ENCODE measurements at regions not wholly inside any gene's neighbourhood (a gene's known extent, or its start where the extent isn't known, plus 50 kb on each side); places are given as distances from the start of the nearest gene placed in this dataset.

GRCh38 chr5:158147227-158147626 is 288.3 kb upstream of the CLINT1 start:
- no peak overlapping the region for H3K4me2 ChIP-seq (ENCODE audit: low read length)
- H3K4me1 ChIP-seq (ENCODE audit: insufficient read depth, low read length), result no peaks in the 10 kb centered on the region
- no peak for ATAC-seq
- no peak for DNase-seq
- CTCF ChIA-PET, result no interaction called here
- no peak overlapping the region for H3K4me3 ChIP-seq (ENCODE audit: low read length)
- POLR2A ChIA-PET (ENCODE audit: unreplicated experiment), result no interaction called here
- no peaks in the 10 kb centered on the region for H3K79me2 ChIP-seq (ENCODE audit: low read length)
- no peak overlapping the region for H3K9ac ChIP-seq (ENCODE audit: low read length)
- no peak overlapping the region for H3K27ac ChIP-seq (ENCODE audit: low read length)
- BruUV-seq (replicated peaks), result no TSS peak
- TF ChIP-seq, protein P1, sequence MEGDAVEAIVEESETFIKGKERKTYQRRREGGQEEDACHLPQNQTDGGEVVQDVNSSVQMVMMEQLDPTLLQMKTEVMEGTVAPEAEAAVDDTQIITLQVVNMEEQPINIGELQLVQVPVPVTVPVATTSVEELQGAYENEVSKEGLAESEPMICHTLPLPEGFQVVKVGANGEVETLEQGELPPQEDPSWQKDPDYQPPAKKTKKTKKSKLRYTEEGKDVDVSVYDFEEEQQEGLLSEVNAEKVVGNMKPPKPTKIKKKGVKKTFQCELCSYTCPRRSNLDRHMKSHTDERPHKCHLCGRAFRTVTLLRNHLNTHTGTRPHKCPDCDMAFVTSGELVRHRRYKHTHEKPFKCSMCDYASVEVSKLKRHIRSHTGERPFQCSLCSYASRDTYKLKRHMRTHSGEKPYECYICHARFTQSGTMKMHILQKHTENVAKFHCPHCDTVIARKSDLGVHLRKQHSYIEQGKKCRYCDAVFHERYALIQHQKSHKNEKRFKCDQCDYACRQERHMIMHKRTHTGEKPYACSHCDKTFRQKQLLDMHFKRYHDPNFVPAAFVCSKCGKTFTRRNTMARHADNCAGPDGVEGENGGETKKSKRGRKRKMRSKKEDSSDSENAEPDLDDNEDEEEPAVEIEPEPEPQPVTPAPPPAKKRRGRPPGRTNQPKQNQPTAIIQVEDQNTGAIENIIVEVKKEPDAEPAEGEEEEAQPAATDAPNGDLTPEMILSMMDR (conservative IDR thresholded peaks at IDR 0.05; ENCODE audit: low read depth, low read length), result no peak
- H3K27me3 ChIP-seq (ENCODE audit: low read length), result peaks cover 65% of the 10 kb centered on the region
- no peaks in the 10 kb centered on the region for H3F3A ChIP-seq (ENCODE audit: low read length, unreplicated experiment)
- H3K36me3 ChIP-seq (ENCODE audit: low read depth, low read length), result no peaks in the 10 kb centered on the region
- no peaks in the 10 kb centered on the region for H4K20me1 ChIP-seq (ENCODE audit: low read length)
- no peak overlapping the region for H2AFZ ChIP-seq (ENCODE audit: low read length)
- no peaks in the 10 kb centered on the region for H3K9me3 ChIP-seq (ENCODE audit: low read length)
- no peaks in the 10 kb centered on the region for H3K9me2 ChIP-seq (replicated peaks; ENCODE audit: low read length)
- intact Hi-C loops (cut with micrococcal nuclease), result no loop called here

- no peak overlapping the region for H3K27ac ChIP-seq (ENCODE audit: low read length)
- no peak for DNase-seq
- no peaks in the 10 kb centered on the region for H3K36me3 ChIP-seq (ENCODE audit: low read depth, low read length)
- H3K9ac ChIP-seq (ENCODE audit: low read length), result no peak overlapping the region
- BruUV-seq (replicated peaks), result no TSS peak
- POLR2A ChIA-PET (ENCODE audit: unreplicated experiment), result no interaction called here
- H4K20me1 ChIP-seq (ENCODE audit: low read length), result no peaks in the 10 kb centered on the region
- CTCF ChIA-PET, result no interaction called here
- no peaks in the 10 kb centered on the region for H3K9me2 ChIP-seq (replicated peaks; ENCODE audit: low read length)
- no peak overlapping the region for H2AFZ ChIP-seq (ENCODE audit: low read length)
- no peaks in the 10 kb centered on the region for H3F3A ChIP-seq (ENCODE audit: low read length, unreplicated experiment)
- H3K4me1 ChIP-seq (ENCODE audit: insufficient read depth, low read length), result no peaks in the 10 kb centered on the region
- TF ChIP-seq, protein P1 (conservative IDR thresholded peaks at IDR 0.05; ENCODE audit: low read depth, low read length), result no peak
- TF ChIP-seq EZH2phosphoT487 (IDR thresholded peaks at IDR 0.05; ENCODE audit: borderline replicate concordance, low read length) (no peak), EZH2 (IDR thresholded peaks at IDR 0.05; ENCODE audit: low read length, unreplicated experiment) (no peak)
- intact Hi-C loops (cut with micrococcal nuclease), result no loop called here
- H3K27me3 ChIP-seq (ENCODE audit: low read length), result peaks cover 67% of the 10 kb centered on the region; the same call in 1 of the 2 replicates
- ATAC-seq, result no peak
- H3K4me2 ChIP-seq (ENCODE audit: low read length), result no peak overlapping the region
- H3K9me3 ChIP-seq (ENCODE audit: low read length), result no peaks in the 10 kb centered on the region
- no peaks in the 10 kb centered on the region for H3K79me2 ChIP-seq (ENCODE audit: low read length)
- no peak overlapping the region for H3K4me3 ChIP-seq (ENCODE audit: low read length)
Measured at GRCh38 chr5:158145827-158146226, 286.9 kb upstream of the CLINT1 start.

DNA sequence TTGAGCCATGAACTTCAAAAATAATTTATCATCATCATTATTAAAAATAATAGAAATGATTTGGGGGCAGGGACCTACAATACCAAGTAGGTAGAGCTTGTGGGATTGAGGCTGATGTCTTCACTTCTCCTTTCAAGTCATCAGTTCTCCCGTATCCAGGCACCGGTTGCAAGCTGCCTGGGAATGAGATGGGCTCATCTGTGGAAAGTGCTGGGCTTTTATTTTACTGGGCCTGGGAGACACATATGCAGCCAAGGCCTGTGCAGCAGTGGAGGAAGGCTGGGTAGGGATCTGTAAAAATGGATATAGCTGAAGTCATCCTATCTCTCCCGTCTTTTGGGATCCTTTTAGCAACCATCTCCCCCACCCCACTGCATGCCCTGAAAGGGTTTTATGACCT is 284.1 kb upstream of the CLINT1 start:
- Histone ChIP-seq H3K9me2 (replicated peaks; ENCODE audit: low read length) (0 out of 2 replicates have a peak, but pooled peaks cover 3% of the 10 kb centered on the region), H3F3A (ENCODE audit: low read length, unreplicated experiment) (no peaks in the 10 kb centered on the region), H3K27ac (ENCODE audit: low read length) (no peak overlapping the region), H3K79me2 (ENCODE audit: low read length) (no peaks in the 10 kb centered on the region), H3K27me3 (ENCODE audit: low read length) (peaks cover 57% of the 10 kb centered on the region; the same call in 1 of the 2 replicates), H4K20me1 (ENCODE audit: low read length) (no peaks in the 10 kb centered on the region), H2AFZ (ENCODE audit: low read length) (no peak overlapping the region), H3K4me1 (ENCODE audit: insufficient read depth, low read length) (no peaks in the 10 kb centered on the region), H3K9me3 (ENCODE audit: low read length) (no peaks in the 10 kb centered on the region), H3K4me2 (ENCODE audit: low read length) (no peak overlapping the region), H3K4me3 (ENCODE audit: low read length) (no peak overlapping the region), H3K9ac (ENCODE audit: low read length) (no peak overlapping the region), H3K36me3 (ENCODE audit: low read depth, low read length) (no peaks in the 10 kb centered on the region)
- no peak for TF ChIP-seq EZH2 (IDR thresholded peaks at IDR 0.05; ENCODE audit: low read length, unreplicated experiment)
- no peak for TF ChIP-seq EZH2phosphoT487 (IDR thresholded peaks at IDR 0.05; ENCODE audit: borderline replicate concordance, low read length)
- TF ChIP-seq, protein P1 (conservative IDR thresholded peaks at IDR 0.05; ENCODE audit: low read depth, low read length), result no peak
- CTCF ChIA-PET, result no interaction called here
- BruUV-seq (replicated peaks), result no TSS peak
- DNase-seq (no peak), ATAC-seq (no peak)
- POLR2A ChIA-PET (ENCODE audit: unreplicated experiment), result no interaction called here
- intact Hi-C loops (cut with micrococcal nuclease), result no loop called here

All from PC-3 (cell line).